ENCODE measurements at regions not wholly inside any gene's neighbourhood (a gene's known extent, or its start where the extent isn't known, plus 50 kb on each side); places are given as distances from the start of the nearest gene placed in this dataset.

DNA sequence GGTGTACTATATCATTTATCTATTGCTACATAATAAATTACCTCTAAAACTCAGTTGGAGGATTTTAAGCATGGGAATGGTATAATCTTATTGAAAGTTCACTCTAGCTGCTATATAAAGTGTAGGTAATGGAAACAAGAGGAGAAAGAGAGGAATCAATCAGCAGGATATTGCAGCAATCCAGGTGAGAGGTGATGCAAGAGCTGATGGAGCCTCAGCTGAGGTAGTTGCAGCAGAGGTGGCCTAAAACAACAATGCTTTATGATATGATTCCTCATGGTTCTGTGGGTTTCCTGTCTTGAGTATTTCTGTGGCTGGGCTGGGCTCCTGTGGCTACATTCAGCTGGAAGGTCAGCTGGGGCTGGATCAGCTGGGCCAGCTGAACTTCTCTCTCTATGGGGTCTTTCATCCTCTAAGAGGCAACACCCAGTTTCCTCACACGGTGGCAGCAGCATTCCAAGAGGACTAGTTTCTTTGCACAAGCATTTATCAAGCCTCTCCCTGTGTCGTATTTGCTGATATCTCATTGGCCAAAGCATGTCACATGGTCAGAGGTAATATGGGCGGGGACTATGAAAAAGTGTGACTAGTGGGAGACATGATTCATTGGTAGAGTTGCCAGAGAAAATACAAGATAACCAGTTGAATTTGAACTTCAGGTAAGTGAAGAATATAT is 135.4 kb upstream of the LARGE1 start:
- no peak for DNase-seq

DNA sequence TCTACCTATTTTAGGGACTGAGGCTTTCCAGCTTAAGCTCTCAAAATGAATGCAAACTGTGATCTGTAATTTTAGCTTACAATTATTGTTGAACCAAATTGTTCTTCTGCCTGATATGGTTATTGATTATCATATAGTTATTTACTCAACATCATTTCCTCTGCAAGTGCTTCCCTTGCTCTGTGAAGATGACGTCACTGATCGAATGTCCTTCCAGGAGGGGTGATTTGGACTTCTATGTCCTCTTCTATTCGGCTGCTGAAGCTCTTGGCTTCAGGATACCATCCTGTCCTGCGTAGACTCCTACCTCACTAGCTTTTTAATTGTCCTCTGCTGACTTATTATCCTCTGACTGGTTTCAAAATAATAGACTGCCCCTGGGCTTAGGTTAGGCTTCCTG is 137.4 kb upstream of the LARGE1 start:
- DNase-seq = no peak

DNA sequence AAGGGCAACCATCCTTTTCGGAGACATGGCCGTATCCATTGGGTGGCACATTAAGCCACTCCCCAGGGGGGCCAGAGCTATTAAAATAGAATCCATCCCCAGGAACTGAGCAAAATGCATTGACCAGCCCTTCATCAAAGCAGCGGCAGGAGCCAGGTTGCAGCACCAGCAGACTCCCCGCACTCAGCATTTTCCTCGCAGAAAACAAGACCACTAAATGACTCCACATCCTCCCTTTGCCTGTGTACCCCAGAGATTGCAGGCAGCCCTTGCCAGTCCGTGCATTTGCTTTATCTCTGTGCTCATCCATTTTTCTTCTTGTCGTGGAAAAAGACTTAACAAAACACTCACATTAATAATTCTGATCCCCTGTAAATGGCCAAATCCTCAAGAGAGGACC is 144.4 kb upstream of the LARGE1 start:
- DNase-seq = no peak

DNA sequence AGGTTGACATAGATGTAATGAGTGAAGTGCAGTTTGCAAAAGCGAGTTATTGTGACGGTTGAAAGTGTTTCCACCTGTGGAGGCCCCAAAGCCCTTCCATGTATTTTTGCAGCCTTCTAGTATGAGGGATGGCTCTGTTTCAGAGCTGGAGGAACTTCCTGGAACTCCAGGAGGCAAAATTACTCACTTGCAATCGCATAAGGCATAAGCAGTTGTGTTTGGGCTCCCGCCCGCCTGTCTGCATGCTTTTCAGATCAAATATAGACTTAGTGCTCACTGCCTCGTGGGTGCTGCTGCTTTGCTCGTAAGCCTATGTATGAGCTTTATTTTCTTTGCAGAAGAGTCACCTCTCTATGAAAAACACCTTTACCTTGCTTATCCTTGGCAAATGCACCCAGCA is 146.8 kb upstream of the LARGE1 start:
- DNase-seq = no peak

GRCh38 chr22:34068001-34068400 is 147.7 kb upstream of the LARGE1 start:
- DNase-seq = no peak

DNA sequence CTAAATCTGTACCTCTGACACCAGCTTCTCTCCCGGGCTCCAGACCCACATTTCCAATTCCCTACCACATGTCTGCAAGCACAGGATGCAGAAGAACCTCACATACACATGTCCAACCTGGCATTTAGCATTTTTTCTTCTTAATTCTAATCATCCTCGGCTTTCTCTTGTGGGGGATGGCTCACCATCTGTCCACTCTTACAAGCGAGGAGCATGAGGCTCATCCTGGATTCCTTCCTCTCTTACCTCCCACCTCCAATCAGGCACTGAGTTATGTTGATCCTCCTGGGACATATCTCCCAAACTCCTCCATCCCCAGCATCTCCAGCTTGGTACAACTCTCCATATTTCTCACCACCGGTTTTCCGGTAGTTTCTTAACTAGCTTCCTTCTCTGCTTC is 149.8 kb upstream of the LARGE1 start:
- DNase-seq = no peak

- no peak for DNase-seq
Observed at GRCh38 chr22:34070531-34070930, 150.3 kb upstream of the LARGE1 start.

- no peak for DNase-seq
Observed at GRCh38 chr22:34072585-34072984, 152.3 kb upstream of the LARGE1 start.

DNA sequence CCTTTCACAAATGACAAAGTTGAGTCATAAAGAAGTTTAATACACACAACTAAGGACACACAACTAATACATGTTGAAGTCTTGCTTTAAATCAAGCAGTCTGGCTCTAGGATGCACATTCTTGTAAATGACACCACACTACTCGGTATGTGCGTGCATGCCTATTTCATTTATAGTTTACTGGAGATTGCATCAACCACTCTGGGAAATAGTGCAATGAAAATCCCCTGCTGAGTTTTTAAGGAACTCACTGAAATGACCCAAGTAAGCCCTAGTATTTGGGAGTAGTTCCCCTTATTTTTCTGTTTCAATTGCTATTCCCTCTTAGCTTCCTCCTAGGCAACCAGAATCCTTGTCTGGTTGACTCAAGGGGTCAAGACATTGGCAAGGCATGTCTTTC is 160.2 kb upstream of the LARGE1 start:
- no peak for DNase-seq

DNA sequence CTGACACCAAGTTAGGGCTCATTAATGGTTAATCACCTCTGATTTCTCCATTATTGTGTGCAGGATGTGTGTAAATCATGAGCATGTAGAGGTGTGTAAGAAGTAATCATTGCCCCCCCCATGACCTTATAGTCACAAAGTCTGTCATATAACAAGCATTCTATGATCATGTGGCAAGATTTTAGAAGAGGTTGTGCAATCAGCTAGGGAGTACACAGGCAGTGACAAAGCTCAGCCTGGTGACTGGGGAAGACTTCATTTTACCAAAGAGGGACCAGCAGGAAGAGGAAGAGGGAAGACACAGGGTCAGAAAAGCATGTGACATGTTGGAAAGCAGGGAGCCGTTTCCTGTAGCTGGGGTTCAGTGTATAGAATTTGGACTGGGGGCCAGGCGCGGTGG is 176.5 kb upstream of the LARGE1 start:
- DNase-seq = no peak

DNA sequence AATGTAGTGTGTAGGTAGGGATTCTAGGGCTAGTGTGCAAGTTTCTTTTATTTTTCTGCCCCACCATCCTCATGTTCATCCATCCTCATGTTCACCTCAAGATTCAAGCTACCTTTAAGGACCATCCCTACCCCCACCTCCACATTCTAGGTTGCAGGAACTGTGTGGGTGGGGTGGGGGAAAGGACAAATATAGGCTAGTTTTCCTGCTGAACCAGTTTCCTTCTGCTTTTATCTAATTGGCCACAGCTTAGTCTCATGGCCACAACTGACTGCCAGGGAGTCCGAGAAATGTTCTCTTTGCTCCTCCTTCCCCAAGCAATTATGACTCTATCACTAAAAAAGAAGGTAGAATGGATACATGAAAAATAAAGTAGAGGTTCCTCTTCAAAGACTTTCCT is 179.0 kb upstream of the LARGE1 start:
- no peak for DNase-seq

DNA sequence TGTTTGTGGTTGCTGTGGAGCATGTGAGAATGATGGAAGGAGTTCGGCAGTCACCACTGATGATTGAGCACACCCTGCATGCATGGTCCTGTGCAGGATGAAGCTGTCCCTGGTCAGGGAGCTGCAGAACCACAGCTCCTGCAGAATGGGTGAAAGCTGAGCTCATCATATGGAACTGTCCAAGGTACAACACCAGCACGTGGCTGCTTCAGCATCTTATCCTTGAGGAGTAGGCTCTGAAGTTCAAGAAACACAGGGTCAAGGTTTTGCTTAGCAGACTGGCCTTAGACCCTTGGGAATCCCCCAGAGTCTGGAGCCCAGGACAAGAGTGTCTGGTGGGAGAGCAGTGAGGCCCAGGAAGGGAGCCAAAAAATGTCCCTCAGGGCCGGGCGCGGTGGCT is 182.4 kb upstream of the LARGE1 start:
- DNase-seq = no peak

DNA sequence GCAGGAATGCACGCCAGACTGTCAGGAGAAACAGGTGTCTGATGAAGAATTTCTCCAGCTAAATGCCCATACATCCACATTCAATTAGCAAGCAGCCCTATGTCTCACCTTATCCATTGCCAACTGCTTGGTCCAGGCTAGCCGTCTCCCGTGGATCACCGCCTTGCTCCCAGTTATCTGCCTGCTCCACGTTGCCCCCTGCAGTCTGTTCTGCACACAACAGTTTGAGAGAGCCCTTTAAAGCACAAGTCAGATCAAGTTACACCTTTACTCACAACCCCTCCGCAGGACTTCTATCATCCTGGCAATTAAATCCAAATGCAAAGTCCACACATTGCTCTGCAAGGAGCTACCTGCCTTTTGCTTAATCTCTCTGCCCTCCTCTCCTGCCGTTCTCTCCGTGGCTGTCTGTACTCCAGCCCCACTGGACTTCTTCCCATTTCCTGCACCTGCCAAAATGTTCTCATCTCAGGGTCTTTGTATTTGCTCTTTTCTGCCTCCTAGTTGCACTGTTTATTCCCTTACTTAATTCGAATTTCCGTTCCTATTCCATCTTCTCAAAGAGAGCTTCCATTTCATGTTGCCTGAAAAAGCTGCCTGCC is 185.3 kb upstream of the LARGE1 start:
- DNase-seq = peak; percentile 2

- no peak for DNase-seq
Observed at GRCh38 chr22:34108168-34108567, 187.9 kb upstream of the LARGE1 start.

DNA sequence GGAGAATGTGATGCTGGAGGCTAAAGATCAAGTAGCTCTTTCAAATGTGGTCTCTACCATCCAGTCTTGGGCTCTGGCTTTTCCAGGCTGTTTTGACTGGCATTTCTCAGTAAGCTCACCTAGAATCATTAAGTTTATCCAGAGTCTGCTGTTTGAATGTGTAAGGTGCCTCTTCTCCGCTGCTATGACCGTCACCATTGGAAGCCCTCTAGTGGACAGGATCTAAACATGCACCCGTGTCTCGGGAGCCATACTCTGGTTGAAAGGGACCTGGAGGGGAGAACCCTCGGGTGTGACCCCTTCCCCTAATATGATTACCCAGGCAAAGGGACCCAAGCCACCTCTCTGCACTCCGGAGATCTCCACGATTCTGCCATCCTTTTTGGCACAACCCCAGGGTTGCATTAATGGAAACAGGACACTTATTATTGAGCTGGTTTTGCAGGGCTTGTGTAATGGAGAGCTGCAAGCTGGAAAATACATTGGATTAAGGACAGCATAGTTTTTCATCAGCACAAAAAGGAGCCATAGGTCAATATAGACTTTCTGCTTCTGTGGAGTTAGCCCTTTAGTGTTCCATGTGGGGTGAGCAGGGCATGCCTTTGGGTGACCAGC is 191.0 kb upstream of the LARGE1 start:
- DNase-seq = no peak

DNA sequence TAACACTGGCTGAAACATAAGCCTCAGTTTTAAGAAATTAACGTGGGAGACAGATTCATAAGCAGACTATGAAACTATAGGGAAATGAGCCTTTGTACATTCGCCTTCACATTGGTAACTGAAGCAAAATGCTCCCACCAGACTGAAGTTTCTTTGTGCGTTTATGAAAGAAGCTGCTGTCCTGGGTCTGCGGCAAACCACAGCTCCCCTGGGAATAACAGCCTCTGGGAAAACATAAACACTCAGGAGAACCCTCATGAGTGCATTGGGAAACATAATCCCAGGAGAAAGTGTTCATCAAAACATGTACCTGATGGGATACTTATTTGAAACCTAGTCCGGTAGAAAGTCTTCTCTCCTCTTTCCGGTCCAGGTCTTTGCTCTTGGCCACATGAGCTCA is 193.1 kb upstream of the LARGE1 start:
- no peak for DNase-seq

DNA sequence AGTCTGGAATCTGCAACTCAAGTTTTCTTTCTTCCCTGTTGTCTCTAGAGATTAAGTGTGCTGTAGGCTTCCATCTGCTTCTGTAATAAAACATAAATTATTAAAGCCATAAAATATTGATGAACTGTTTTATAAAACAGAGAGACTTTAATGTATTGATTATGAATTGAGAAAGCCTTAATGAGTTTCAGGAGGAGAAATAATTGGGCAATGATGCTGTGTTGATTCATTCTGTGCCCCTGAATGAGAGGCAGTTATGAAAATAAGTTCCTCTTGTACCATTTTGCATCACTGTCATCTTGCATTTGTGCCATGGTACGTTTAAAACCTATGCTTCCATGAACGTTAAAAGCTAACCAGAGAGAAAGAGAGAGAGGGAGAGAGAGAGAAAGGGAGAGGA is 194.1 kb upstream of the LARGE1 start:
- no peak for DNase-seq

- DNase-seq = no peak
Observed at GRCh38 chr22:34115722-34116121, 195.4 kb upstream of the LARGE1 start.

DNA sequence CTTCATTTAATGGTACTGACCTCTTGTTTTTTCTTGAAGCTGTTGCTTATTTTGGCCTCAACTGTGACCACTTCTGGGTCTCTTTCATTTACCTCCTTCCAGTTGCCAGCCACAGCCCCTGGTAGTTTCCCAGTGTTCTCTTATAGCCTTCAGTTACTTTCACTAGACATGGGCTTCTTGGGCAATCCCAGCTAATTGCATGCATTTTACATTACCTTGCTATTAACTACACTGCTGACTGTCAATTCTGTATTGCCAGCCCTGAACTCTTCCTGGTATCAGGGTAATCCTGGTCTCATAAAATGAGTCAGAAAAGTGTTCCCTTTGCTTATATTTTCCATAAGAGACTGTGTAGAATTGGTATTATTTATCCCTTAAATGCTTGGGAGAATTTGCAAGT is 195.8 kb upstream of the LARGE1 start:
- no peak for DNase-seq

DNA sequence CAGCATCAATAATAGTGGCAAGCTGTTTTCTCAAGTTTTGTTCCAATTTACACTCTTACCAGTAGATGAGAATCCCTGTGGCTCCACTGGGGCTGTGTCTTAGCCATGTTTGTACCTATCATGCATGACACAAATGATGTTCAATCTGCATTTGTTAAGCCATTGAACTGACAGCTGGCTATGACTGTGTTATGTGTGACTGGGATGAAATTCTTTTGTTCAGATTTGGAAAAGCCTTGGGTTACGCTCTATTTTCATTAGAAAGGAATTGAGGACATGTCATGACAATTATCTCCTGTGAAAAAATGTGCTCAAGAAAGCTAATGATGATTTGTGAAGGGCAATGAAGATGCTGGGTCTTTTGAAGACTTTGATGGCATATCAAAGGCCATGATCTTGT is 201.8 kb upstream of the LARGE1 start:
- no peak for DNase-seq

DNA sequence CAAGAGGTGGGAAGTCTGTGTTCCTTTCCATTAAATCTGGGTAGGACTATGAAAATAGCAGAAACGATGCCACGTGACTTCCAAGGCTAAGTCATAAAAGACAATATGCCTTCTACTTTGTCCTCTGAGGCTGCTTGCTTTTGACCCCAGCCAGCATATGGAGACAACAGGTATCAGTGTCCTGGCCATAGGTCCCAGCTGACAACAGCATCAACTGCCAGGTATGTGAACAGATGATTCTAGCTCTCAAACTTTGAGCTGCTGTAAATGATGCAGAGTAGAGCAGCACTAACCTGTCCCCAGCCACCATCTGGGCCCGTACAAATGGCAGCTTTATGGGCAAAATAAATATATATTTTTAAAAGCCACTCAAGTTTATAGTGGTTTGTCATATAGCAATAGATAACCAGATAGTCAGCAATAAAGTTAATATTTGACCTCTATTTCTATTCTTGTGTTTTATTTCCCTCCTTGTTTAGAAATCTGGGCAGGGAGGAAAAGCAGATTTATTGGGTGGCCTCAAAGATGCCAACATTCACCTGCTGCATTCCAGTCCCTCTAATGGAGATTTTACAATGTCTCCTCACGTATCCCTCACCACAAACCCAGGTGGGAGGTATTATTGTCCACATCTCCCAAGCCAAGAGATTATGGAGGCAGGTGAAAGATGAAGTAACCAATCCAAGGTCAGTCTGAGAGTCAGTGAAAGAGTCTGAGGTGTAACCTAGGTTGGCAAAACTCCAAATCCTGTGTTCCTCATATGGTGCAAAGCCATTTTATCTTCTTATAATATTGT is 209.6 kb upstream of the LARGE1 start:
- no peak for DNase-seq

DNA sequence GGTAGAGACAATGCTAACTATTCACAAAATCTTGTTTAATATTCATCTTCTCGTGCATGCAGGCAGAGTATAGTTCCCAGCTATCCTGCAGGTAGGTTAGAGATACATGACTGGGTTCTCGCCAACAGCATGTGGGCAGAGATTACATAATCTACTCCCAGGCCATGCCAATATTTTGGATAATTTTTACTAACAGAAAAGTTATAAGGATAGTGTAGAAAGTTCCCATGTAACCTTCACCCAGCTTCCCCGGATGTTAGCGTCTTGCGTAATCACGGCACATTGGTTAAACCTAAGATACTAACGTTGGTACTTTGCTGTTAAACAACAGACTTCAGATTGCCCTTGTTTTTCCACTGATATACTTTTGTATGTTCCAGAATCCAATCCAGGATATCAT is 215.5 kb upstream of the LARGE1 start:
- no peak for DNase-seq

DNA sequence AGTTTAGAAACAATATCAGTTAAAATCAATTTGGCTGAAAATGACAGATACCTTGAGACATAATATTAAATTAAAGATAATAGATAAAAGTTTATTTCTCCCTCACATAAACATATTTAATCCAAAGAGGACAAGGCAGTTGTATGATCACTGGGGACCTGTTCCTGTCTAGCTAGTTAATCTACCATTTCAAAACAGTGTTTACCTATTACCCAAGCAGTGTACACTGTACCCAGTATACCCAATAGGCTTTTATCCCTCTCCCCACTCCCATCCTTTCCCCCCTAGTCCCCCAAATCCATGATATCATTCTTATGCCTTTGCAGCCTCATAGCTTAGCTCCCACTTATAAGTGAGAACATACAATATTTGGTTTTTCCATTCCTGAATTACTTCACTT is 229.7 kb upstream of the LARGE1 start:
- DNase-seq = no peak

GRCh38 chr22:34159491-34159890 is 239.2 kb upstream of the LARGE1 start:
- no peak for DNase-seq
